NCI-H82 (cell line): ENCODE measurements at regions not wholly inside any gene's neighbourhood (a gene's known extent, or its start where the extent isn't known, plus 50 kb on each side); places are given as distances from the start of the nearest gene placed in this dataset.
"Not testable (repeated sequence)": the region's sequence is repeated elsewhere in the genome, so short reads cannot be mapped to it uniquely, and the experiment has no call there.

Experiments used
- DNase-seq: peaks from one replicate; lab custom pipeline; 2025; lab: John Stamatoyannopoulos, UW

DNA sequence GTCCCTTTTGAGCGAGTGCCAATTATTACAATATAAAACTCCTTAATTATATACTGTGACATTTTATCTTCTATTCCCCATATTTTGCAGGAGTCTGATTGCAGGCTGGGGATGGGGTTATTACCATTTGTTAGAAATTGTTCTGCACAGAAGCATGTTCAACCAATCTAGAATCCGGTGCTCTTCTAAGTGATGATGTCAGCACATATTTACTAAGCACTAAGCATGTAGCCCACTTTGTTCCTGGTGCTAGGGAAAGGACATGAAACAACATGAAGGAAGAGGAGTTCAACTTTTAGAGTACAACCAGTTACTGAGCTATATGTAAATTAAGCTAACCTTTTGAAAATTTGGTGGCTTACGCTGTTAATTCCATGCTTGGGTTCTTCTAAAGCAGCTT is 52.8 kb upstream of the IL1RAPL2 start:
- DNase-seq: no peak

DNA sequence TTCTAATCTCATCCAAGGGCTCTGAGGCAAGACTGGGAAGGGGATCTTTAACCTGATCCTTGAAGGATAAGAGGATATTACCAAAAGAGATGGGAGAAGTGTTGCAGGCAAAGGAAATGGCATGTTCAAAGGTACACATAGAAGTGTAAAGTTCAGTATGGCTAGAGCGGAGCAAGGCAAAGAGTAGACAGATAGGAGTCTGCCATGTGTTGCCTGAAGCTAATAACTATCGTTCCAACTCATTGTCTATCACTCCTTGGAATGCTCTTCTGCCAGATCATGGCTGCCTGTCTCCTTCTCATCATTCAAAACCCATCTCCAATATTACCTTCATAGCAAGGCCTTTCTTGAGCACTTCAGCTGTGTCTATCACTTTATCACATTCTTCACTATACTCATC is 55.2 kb upstream of the IL1RAPL2 start:
- DNase-seq: no peak

DNA sequence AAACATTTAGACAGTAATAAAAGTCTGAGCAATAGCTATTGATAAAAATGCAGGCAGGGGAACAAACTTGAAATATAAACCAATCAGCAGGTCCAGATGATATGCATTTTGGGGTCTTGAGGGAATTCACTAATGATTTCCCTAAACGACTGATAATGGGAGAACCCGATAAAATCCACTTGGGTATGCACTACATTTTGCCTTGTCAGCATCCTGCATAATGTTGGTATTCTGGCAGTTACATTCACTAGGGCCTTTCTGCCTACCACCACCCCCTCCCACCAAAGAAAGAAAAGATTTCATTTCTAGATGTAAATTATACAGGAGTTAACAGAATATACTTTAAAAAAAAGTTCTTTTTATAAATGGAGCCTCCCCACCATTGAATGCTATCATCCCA is 63.5 kb upstream of the IL1RAPL2 start:
- no peak for DNase-seq

DNA sequence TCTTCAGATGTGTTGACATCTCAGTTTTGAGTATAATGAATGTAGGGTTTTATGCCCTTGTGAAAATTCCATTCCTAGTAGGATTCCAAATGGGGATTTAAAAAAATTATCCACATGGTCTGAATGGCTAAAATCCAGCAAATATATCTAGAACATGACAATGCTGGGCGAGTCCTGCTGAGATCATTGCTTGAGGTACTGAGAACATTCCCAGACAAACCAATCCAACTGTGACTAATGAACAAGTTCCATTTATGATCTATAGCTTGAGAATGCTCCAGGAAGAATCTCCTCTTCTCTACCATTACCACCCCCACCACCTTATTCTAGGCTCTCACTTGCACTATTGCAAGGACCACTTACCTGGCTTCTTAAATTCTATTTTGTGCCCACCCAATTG is 77.2 kb upstream of the IL1RAPL2 start:
- DNase-seq: no peak

DNA sequence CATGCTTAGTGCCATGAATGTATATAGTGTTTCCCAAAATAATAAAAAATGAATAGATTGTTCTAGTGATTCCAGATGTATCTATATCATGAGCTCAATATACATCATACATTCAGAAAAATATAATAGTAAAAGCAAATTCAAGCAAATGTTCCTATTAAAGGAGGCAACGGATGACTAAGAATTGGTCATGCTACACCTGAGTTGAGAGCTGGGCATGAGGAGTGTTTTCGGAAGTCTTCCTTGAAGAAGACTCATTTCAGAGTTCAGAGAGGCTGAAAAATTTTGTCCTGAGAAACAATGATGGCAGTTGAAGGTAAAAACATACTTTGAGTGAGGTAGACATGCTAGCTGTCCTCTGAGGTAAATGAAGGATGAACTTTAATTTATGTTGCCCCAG is 79.3 kb upstream of the IL1RAPL2 start:
- DNase-seq: no peak

DNA sequence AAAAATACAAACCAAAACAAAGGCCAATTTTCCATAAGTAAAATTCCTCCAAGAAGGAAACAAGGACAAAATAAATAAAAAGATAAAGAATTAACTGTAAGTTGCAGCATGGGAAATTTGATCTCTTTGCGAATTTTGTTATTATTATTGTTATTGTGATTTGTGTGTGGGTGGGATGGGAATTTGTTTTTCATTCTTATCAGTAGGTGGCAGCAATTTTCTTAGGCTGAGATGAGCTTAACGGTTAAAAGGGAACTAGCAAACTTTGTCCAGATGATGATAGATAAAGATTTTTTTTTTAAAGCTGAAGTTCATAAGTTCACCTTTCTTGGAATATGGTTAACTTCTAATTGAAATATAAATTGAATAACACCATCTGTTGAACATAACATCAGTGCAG is 83.2 kb upstream of the IL1RAPL2 start:
- peak; percentile 2 for DNase-seq

DNA sequence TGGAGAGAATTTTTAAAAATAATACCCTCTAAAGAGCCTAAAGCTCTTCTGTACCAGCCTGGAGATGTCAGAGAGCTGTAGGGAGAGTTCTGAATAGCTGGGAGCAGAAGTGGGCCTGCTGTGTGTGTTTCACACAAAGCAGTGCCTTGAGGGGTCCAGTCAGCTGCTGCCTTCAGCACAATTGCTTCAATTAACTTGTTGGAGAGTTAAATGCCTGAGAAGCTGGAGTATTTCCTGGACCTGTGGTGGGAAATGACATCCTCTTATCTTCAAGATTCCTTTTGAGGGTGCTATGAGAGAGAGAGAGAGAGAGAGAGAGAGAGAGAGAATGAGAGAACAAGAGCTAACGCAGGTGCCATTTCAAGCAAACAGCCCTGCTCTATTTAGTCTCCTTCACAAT is 96.2 kb upstream of the IL1RAPL2 start:
- DNase-seq: no peak

DNA sequence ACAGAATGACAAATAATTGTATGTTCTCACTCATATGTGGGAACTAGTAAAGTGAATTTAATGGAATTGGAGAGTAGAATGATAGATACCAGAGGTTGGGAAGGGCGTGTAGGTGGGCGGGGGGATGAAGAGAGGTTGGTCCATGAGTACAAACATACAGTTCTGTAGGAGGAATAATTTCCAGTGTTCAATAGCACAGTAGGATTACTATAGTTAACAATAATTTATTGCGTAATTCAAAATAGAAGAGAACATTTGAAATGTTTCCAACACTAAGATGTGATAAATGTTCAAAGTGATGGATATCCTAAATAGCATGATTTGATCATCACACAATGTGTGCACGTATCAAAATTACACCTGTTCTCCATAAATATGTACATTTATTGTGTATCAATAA is 106.2 kb upstream of the IL1RAPL2 start:
- no peak for DNase-seq

DNA sequence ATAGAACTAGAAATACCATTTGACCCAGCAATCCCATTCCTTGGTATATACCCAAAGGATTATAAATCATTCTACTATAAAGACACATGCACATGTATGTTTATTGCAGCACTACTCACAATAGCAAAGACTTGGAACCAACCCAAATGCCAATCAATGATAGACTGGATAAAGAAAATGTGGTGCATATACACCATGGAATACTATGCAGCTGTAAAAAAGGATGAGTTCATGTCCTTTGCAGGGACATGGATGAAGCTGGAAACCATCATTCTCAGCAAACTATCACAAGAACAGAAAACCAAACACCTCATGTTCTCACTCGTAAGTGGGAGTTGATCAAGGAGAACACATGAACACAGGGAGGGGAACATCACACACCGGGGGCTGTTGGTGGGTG is 108.9 kb upstream of the IL1RAPL2 start:
- not testable (repeated sequence) for DNase-seq

DNA sequence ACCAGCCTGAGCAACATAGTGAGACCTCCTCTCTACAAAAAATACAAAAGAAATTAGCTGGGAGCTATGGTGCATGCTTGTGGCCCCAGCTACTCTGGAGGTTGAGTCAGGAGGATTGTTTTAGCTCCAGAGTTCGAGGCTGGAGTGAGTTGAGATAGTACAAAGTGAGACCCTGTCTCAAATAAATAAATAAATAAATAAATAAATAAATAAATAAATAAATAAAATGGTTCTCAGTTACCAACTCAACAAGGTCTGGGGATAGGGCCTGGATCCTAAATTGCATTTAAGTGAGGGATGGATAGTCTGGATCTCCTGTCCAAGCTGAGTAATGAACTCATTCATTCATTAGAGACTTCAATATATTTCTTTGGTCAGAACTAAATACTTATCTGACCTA is 115.7 kb upstream of the IL1RAPL2 start:
- no peak for DNase-seq

DNA sequence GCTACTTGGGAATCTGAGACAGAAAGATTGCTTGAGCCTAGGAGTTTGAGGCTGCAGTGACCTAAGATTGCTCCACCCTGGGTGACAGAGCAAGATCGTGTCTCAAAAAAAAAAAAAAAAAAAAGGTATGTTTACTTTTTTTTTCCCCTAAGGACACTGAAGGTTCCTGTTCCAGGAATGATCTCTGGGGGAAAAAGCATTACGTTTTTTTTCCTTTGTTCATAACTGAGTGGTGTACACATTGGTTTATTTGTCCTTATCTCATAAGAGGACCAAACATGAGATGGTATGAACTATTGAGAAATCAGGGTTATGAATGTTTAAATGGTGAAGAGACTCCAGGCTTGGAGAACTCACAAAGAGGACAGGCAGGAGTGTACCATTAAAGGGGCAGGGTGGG is 120.4 kb upstream of the IL1RAPL2 start:
- no peak for DNase-seq

DNA sequence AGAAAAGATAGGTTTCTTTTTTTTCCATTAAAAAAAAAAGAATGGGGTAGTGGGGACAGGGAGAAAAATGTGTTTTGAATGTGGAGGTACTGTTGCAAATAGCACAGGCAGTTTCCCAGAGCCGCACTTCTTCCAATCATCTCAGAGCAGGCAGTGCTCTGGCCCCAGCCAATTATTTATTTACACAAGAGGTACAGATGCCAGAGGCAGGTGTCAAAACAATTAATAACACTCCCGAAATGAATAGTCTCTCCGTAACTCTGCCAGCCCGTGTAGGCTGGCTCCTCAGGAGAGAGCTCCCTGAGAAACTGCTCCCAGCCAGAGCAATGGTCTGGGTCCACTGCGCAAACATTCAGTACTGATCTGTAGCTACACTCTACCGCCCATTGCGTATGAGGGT is 130.8 kb upstream of the IL1RAPL2 start:
- DNase-seq: peak; percentile 4

DNA sequence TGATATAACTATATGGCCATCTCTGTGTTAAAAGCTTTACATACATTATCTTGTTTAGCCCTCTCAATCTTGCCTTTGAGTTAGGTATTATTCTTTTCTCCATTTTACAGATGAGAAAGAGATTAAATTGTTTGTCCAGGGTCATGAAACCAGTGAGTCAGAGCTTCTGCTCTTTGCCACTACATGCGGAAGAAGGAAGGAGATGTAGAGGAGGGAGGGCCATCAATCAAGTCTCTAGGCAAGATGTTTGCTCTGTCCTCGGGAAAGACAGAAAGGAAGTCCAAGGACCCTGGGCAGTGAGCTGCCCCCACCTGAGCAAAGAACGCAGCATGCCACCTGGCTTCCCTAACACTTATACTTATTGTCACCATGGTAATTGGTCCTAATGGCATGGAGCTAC is 133.7 kb upstream of the IL1RAPL2 start:
- DNase-seq: no peak

DNA sequence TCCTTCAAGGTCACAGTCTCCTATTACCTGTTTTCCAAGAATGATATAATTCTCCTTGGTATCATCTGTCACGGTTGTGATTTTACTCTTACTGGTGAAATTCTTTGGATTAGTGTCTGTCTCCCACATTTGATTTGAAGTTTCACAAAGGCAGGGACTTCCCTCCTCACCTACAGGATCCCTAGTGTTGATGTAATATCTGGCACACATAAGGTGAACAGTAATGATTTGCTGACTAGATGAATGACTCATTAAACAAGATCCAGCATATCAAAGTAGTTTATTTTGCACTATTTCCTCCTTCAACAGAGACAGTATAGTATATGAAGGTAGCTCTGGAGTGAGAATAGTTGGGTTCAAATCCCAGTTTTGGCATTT is 135.3 kb upstream of the IL1RAPL2 start:
- no peak for DNase-seq

DNA sequence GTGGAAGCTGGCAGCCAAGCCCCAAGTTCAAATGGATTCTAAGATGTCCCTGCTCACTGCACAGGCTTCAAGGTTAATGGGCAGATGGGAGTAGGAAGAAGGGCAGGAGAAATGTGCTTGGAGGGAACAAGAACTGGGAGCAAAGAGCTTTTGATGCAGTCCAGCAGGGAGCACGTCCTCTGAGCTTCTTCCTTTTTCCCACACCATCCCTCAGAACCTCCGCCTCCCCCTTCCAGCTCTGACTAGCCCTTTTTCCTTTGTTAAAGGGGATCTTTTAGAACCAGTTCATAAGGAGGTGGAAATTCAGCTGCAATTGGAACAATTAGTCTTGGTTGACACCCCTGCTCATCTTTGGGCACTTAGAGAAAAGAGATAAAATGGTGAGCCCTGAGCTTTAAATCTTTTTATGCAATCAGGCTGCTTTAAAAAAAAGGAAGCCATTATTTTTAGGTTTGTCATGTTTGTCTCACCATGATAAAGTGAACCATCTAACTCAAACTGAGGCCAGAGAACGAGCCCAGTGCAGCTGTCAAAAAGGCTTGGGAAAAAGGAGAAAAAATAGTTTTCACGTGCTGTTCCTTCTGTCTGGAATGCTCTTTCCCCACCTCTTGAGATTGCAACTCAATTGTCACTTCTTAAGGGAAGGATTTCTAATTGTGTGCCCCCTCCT is 135.8 kb upstream of the IL1RAPL2 start:
- peak; percentile 10 for DNase-seq

DNA sequence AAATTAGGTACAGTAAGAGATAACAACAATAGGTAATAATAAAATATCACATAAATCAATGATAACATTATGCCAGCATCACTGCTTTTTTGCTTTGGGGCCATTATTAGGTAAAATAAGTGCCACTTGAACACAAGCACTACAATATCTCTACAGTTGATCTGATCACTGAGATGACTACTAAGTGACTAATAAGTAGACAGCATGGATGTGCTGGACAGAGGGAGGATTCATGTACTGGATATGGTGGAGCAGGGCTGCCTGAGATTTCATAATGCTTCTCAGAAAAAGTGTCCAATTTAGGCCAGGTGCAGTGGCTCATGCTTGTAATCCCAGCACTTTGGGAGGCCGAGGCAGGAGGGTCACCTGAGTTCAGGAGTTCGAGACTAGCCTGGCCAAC is 137.8 kb upstream of the IL1RAPL2 start:
- peak; percentile 5 for DNase-seq

DNA sequence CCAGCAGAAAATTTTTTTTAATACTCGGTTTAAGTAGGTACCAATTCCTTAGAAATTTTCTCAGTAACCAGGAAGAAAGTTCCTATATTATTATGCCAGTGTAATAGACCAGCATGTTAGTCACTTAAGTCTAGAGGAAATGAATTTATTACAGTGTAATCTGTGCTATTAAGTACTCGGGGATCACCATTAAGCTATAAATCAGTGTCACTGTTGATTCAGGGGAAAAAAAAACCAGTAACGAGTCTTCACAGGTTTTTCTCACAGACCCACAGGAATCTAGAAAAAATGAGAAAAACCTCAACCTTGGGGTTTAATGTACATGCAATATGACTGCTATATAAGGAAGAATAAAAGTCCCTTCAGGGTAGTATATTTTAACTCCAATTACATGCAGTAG is 138.3 kb upstream of the IL1RAPL2 start:
- peak; percentile 60 for DNase-seq

DNA sequence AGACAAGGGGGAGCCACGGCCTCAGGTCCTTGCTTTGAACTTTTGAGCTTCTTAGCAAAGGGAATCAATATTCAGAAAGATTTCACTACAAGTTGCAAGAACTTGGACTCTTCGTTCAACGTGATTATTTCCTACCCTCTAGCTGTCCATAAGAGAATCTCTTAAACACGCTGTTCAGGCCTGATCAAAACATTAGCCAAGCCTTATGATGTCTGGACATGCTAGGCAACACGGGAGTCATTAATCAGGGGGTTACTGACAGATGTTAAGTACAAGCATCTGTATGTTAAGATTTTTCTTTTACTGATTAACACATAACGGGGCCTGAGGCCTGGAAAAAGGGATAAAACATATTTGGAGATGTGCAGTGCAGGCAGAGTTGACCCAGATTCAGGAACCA is 138.9 kb upstream of the IL1RAPL2 start:
- peak; percentile 87 for DNase-seq

DNA sequence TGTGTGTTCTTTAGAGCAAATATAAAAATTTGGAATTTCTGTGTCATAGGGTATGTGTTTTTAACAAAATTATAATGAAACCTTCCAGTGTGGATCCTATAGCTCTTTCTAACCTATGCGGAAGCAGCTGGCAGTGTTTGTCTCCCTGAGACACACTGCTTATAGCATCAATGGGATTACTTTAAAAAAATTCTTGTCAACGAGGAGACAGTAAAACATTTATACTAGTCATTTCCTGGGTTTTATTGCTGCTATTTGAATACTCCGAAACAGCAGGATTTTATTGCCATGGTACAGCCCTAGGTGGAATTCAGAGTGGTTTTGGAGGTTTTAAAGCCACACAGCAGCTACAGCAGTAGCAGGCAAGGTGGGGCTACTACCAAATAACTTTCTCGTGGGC is 145.1 kb upstream of the IL1RAPL2 start:
- peak; percentile 24 for DNase-seq

DNA sequence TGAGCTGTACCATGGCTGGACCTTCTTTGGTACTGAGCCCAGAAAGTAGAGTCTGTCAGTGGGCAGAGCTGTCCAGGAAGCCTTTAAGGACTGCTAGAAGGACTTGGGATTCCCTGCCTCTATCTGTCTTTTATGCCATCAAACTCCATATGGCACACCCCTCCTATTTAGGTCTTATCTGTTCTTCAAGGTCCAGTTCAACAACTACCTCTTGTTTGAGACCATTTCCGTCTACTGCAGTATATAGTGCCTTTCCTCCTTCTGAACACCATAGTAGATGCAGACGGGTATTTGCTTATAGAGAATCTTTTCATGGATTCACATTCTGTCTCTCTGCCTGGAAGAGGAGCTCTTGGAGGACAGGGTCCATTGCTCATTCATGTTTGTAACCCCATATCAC is 146.1 kb upstream of the IL1RAPL2 start:
- DNase-seq: no peak

DNA sequence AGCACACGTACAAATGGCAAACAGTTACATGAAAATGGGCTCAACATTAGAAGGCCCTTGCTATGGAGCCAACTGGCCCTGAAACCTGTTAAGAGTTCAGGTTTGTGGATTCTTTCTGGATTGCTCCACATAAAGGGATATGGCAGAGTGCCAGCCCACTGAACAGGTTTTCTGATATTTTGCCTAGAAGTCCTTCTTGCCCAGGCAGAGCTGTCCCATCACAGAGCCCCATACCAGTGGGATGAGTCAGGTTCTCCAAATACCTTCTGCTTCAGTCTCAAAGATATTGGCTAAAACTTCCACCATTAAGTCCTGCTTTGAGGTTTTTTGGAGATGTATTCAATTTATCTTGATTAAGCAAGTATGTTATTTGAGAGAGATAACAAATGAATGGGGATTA is 146.8 kb upstream of the IL1RAPL2 start:
- DNase-seq: no peak

DNA sequence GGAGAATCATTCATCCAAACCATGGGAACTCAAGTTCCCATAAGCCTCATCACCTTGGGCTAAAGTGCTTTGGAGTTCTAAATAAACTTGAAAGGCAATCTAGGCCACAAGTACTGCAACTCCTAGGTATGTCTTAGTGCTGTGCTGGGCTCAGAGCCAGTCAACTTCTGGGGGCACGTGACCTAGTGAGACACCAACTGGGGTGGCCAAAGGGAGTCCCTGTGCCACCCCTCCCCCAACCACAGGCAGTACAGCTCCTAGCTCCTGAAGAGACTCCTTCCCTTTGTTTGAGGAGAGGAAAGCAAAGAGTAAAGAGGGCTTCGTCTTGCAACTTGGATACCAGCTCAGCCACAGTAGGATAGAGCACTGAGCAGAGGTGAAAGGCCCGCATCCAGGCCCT is 154.2 kb upstream of the IL1RAPL2 start:
- no peak for DNase-seq

DNA sequence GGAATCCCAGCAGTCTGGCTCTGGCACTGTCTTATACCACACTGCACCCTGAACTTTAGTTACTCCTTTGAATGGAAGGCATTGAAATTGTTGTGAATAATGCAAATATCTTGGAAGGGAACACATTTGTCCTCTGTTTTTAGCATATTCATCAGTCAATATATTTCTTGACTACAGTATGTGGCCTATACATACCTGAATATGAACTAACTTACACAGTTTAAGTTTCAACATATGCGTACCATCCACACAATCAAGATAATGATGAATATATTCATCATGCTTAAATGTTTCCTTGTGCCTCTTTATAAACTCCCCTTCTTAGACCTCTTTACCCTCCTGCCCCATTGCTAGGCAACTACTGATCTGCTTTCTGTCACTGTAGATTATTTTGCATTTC is 145.7 kb upstream of the ESX1 start:
- no peak for DNase-seq

DNA sequence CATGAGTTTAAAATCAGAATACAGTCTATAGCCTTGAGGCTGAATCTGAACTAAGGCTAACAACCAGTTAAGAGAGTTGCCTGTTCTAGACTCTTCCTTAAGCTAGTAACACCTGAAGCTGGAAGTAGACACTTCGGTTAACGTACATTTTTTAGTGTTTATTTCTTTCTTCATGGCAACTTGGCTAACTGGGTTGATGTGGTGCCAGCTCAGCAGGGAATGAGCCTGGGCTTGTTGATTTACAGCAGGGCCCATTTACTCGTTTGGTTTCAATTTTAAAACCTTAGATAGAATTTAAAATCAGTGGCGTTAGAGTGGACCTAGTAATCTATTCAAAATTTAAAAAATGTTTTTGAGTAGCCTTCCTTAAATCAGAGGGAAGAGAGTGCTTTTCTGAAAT is 137.6 kb upstream of the ESX1 start:
- no peak for DNase-seq

DNA sequence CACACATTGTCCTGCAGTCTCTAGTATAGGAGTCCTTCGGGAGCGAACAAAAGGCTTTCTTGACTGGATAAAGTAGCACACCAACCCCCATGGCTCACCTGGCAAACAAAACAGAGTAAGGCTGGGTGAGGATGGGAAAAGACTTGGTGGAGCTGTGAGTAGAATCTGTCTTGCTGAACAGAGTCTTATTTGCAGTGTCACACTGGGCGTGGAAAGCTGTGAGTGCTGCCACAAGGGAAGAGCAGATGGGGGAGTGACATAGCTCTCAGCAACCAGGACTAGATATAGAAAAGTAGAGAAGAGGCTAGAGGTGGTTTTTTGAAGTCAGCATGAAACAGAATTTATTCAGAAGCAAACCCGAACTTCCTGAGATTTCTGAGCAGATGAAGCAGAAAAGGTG is 137.2 kb upstream of the ESX1 start:
- no peak for DNase-seq
